ENCODE measurements at regions not wholly inside any gene's neighbourhood (a gene's known extent, or its start where the extent isn't known, plus 50 kb on each side); places are given as distances from the start of the nearest gene placed in this dataset.

GRCh38 chr4:123072060-123072459 is 149.7 kb upstream of the NUDT6 start:
- no peak overlapping the region for H3K27ac ChIP-seq (ENCODE audit: low read depth, low read length)
- no peaks in the 10 kb centered on the region for H3K4me1 ChIP-seq (ENCODE audit: control insufficient read depth, insufficient read depth, low read length)
- H3K36me3 ChIP-seq (ENCODE audit: control insufficient read depth, insufficient read depth, low read length): no peaks in the 10 kb centered on the region
- H3K9ac ChIP-seq (ENCODE audit: low read length): no peak overlapping the region
- no peaks in the 10 kb centered on the region for H3K27me3 ChIP-seq (ENCODE audit: control insufficient read depth, insufficient read depth, low read length)
- no peak overlapping the region for H3K4me3 ChIP-seq (ENCODE audit: low read length)

DNA sequence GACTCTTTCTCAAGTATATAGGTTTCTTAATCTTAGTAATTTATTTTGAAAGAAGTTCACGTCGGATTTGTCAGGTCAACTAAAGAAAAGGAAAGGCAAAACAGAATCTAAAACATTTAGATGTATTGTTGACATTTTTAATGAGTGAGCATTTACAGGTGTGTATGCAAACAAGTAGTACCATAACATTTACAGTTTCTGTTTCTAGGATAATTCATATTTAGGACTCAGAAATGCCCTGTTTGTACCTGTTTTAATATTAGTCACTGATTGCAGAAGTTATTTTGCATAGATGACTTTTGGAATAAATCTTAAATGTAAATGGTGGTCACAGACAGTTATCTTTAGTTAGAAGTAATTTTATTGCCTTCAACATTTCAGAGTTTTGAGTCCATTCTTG is 151.3 kb upstream of the NUDT6 start:
- Histone ChIP-seq H3K27ac (ENCODE audit: low read depth, low read length) (no peak overlapping the region), H3K27me3 (ENCODE audit: control insufficient read depth, insufficient read depth, low read length) (no peaks in the 10 kb centered on the region), H3K9ac (ENCODE audit: low read length) (no peak overlapping the region), H3K4me1 (ENCODE audit: control insufficient read depth, insufficient read depth, low read length) (no peaks in the 10 kb centered on the region), H3K4me3 (ENCODE audit: low read length) (no peak overlapping the region), H3K36me3 (ENCODE audit: control insufficient read depth, insufficient read depth, low read length) (no peaks in the 10 kb centered on the region)

GRCh38 chr4:123077330-123077729 is 154.9 kb upstream of the NUDT6 start:
- H3K27me3 ChIP-seq (ENCODE audit: control insufficient read depth, insufficient read depth, low read length): no peaks in the 10 kb centered on the region
- H3K9ac ChIP-seq (ENCODE audit: low read length): no peak overlapping the region
- no peak overlapping the region for H3K27ac ChIP-seq (ENCODE audit: low read depth, low read length)
- H3K4me3 ChIP-seq (ENCODE audit: low read length): no peak overlapping the region
- no peaks in the 10 kb centered on the region for H3K36me3 ChIP-seq (ENCODE audit: control insufficient read depth, insufficient read depth, low read length)
- H3K4me1 ChIP-seq (ENCODE audit: control insufficient read depth, insufficient read depth, low read length): no peaks in the 10 kb centered on the region

DNA sequence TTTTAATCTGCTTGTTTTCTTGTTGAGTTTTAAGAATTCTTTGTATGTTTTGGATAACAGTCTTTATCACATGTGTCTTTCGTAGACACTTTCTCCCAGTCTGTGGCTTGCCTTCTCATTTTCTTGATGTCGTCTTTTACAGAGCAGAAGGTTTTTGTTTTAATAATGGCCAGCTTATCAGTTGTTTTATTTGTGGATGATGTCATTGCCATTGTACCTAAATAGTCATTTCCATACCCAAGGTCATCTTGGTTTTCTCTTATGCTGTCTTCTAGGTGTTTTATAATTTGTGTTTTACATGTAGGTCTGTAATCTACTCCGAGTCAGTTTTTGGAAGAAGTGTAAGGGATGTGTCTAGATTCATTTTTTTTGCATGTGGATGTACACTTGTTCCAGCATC is 159.6 kb upstream of the NUDT6 start:
- no peaks in the 10 kb centered on the region for H3K4me1 ChIP-seq (ENCODE audit: control insufficient read depth, insufficient read depth, low read length)
- no peak overlapping the region for H3K27ac ChIP-seq (ENCODE audit: low read depth, low read length)
- no peaks in the 10 kb centered on the region for H3K36me3 ChIP-seq (ENCODE audit: control insufficient read depth, insufficient read depth, low read length)
- no peak overlapping the region for H3K4me3 ChIP-seq (ENCODE audit: low read length)
- no peak overlapping the region for H3K9ac ChIP-seq (ENCODE audit: low read length)
- no peaks in the 10 kb centered on the region for H3K27me3 ChIP-seq (ENCODE audit: control insufficient read depth, insufficient read depth, low read length)

DNA sequence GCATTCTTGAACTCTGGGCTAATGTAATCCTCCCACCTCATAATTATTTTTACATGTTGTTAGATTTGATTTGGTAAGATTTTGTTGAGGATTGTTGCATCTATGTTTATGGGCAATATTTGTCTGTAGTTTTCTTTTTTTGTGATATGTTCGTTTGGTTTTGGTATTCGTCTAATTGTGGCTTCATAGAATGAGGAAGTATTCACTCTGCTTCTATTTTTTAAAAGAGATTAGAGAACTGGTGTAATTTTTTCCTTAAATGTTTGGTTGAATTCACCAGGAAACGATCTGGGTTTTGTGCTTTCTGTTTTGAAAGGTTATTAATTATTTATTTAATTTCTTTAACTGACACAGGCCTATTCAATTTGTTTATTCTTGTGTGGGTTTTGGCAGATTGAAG is 161.2 kb upstream of the NUDT6 start:
- Histone ChIP-seq H3K27ac (ENCODE audit: low read depth, low read length) (no peak overlapping the region), H3K27me3 (ENCODE audit: control insufficient read depth, insufficient read depth, low read length) (no peaks in the 10 kb centered on the region), H3K9ac (ENCODE audit: low read length) (no peak overlapping the region), H3K4me1 (ENCODE audit: control insufficient read depth, insufficient read depth, low read length) (no peaks in the 10 kb centered on the region), H3K4me3 (ENCODE audit: low read length) (no peak overlapping the region), H3K36me3 (ENCODE audit: control insufficient read depth, insufficient read depth, low read length) (no peaks in the 10 kb centered on the region)

- H3K27ac ChIP-seq (ENCODE audit: low read depth, low read length): no peak overlapping the region
- H3K27me3 ChIP-seq (ENCODE audit: control insufficient read depth, insufficient read depth, low read length): no peaks in the 10 kb centered on the region
- no peak overlapping the region for H3K9ac ChIP-seq (ENCODE audit: low read length)
- no peak overlapping the region for H3K4me3 ChIP-seq (ENCODE audit: low read length)
- peaks cover 5% of the 10 kb centered on the region for H3K36me3 ChIP-seq (ENCODE audit: control insufficient read depth, insufficient read depth, low read length)
- H3K4me1 ChIP-seq (ENCODE audit: control insufficient read depth, insufficient read depth, low read length): no peaks in the 10 kb centered on the region
Observed at GRCh38 chr4:123088501-123088900, 166.1 kb upstream of the NUDT6 start.

- peaks cover 5% of the 10 kb centered on the region for H3K36me3 ChIP-seq (ENCODE audit: control insufficient read depth, insufficient read depth, low read length)
- no peaks in the 10 kb centered on the region for H3K4me1 ChIP-seq (ENCODE audit: control insufficient read depth, insufficient read depth, low read length)
- no peak overlapping the region for H3K4me3 ChIP-seq (ENCODE audit: low read length)
- H3K27ac ChIP-seq (ENCODE audit: low read depth, low read length): no peak overlapping the region
- H3K9ac ChIP-seq (ENCODE audit: low read length): no peak overlapping the region
- no peaks in the 10 kb centered on the region for H3K27me3 ChIP-seq (ENCODE audit: control insufficient read depth, insufficient read depth, low read length)
Observed at GRCh38 chr4:123090886-123091285, 168.5 kb upstream of the NUDT6 start.

GRCh38 chr4:123092586-123092985 is 170.2 kb upstream of the NUDT6 start:
- peaks cover 5% of the 10 kb centered on the region for H3K36me3 ChIP-seq (ENCODE audit: control insufficient read depth, insufficient read depth, low read length)
- no peaks in the 10 kb centered on the region for H3K4me1 ChIP-seq (ENCODE audit: control insufficient read depth, insufficient read depth, low read length)
- no peak overlapping the region for H3K4me3 ChIP-seq (ENCODE audit: low read length)
- H3K9ac ChIP-seq (ENCODE audit: low read length): no peak overlapping the region
- H3K27ac ChIP-seq (ENCODE audit: low read depth, low read length): no peak overlapping the region
- H3K27me3 ChIP-seq (ENCODE audit: control insufficient read depth, insufficient read depth, low read length): no peaks in the 10 kb centered on the region

GRCh38 chr4:123093236-123093635 is 170.8 kb upstream of the NUDT6 start:
- no peaks in the 10 kb centered on the region for H3K4me1 ChIP-seq (ENCODE audit: control insufficient read depth, insufficient read depth, low read length)
- H3K36me3 ChIP-seq (ENCODE audit: control insufficient read depth, insufficient read depth, low read length): peaks cover 5% of the 10 kb centered on the region
- no peaks in the 10 kb centered on the region for H3K27me3 ChIP-seq (ENCODE audit: control insufficient read depth, insufficient read depth, low read length)
- no peak overlapping the region for H3K4me3 ChIP-seq (ENCODE audit: low read length)
- H3K27ac ChIP-seq (ENCODE audit: low read depth, low read length): no peak overlapping the region
- no peak overlapping the region for H3K9ac ChIP-seq (ENCODE audit: low read length)

DNA sequence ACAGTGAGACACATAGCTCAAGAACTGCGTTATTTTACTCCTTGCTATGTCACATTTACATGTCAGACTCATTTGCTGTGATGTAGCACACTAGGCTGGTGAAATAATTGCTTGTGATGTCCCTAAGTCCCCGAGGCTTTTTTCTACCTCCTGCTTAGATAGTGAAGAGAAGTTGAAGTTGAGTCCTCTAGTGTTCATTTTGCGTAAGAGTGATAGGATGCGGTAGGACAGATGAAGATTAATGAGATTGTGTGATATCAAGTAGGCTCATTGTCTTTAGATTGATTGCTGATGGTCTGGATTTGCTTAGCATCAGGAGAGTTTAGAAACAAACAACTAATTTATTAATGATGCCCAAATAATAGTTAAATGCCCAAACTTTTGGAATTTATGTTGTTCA is 173.6 kb upstream of the NUDT6 start:
- Histone ChIP-seq H3K4me3 (ENCODE audit: low read length) (no peak overlapping the region), H3K9ac (ENCODE audit: low read length) (no peak overlapping the region), H3K27ac (ENCODE audit: low read depth, low read length) (no peak overlapping the region), H3K27me3 (ENCODE audit: control insufficient read depth, insufficient read depth, low read length) (no peaks in the 10 kb centered on the region), H3K4me1 (ENCODE audit: control insufficient read depth, insufficient read depth, low read length) (no peaks in the 10 kb centered on the region), H3K36me3 (ENCODE audit: control insufficient read depth, insufficient read depth, low read length) (no peaks in the 10 kb centered on the region)

GRCh38 chr4:123102897-123103471 is 180.6 kb upstream of the NUDT6 start:
- no peak overlapping the region for H3K27ac ChIP-seq (ENCODE audit: low read depth, low read length)
- no peak overlapping the region for H3K9ac ChIP-seq (ENCODE audit: low read length)
- H3K27me3 ChIP-seq (ENCODE audit: control insufficient read depth, insufficient read depth, low read length): no peaks in the 10 kb centered on the region
- no peaks in the 10 kb centered on the region for H3K36me3 ChIP-seq (ENCODE audit: control insufficient read depth, insufficient read depth, low read length)
- peaks cover 5% of the 10 kb centered on the region for H3K4me1 ChIP-seq (ENCODE audit: control insufficient read depth, insufficient read depth, low read length)
- no peak overlapping the region for H3K4me3 ChIP-seq (ENCODE audit: low read length)

- peaks cover 5% of the 10 kb centered on the region for H3K4me1 ChIP-seq (ENCODE audit: control insufficient read depth, insufficient read depth, low read length)
- H3K27me3 ChIP-seq (ENCODE audit: control insufficient read depth, insufficient read depth, low read length): no peaks in the 10 kb centered on the region
- H3K4me3 ChIP-seq (ENCODE audit: low read length): no peak overlapping the region
- no peak overlapping the region for H3K27ac ChIP-seq (ENCODE audit: low read depth, low read length)
- no peaks in the 10 kb centered on the region for H3K36me3 ChIP-seq (ENCODE audit: control insufficient read depth, insufficient read depth, low read length)
- H3K9ac ChIP-seq (ENCODE audit: low read length): no peak overlapping the region
Observed at GRCh38 chr4:123104310-123105025, 182.1 kb upstream of the NUDT6 start.

- Histone ChIP-seq H3K27me3 (ENCODE audit: control insufficient read depth, insufficient read depth, low read length) (no peaks in the 10 kb centered on the region), H3K4me3 (ENCODE audit: low read length) (no peak overlapping the region), H3K27ac (ENCODE audit: low read depth, low read length) (no peak overlapping the region), H3K36me3 (ENCODE audit: control insufficient read depth, insufficient read depth, low read length) (no peaks in the 10 kb centered on the region), H3K9ac (ENCODE audit: low read length) (no peak overlapping the region), H3K4me1 (ENCODE audit: control insufficient read depth, insufficient read depth, low read length) (peaks cover 7% of the 10 kb centered on the region)
Observed at GRCh38 chr4:123105026-123105420, 182.6 kb upstream of the NUDT6 start.

Data from rectal smooth muscle tissue (tissue), 1 donor.